Islet of Langerhans (tissue), 1 donor: ENCODE measurements at regions not wholly inside any gene's neighbourhood (a gene's known extent, or its start where the extent isn't known, plus 50 kb on each side); places are given as distances from the start of the nearest gene placed in this dataset.
"Not testable (repeated sequence)": the region's sequence is repeated elsewhere in the genome, so short reads cannot be mapped to it uniquely, and the experiment has no call there.

Source experiments
- FAIRE-seq: peaks from one replicate; lab custom pipeline; 2011; peaks lifted over from hg19 to GRCh38; lab: Jason Lieb, UNC

DNA sequence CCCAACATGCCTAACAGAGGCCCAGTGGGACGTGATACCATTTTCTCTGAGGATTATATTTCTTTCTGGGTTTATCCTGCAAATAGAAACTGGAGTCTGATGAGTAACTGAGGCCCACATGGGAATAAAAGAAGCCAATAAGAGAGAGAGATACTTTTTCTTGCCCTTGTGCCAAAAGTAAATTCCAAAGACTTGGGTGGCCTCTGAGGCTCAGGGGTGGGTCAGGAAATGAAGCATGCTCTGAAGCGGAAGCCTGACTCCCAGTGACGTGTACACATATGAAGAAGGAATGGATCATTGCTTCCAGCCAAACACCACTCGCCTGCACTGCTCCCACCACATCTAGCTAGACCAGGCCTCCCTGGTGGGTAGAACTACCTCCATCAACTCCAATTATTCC is 273.6 kb upstream of the NCKAP5 start:
- FAIRE-seq = no peak

DNA sequence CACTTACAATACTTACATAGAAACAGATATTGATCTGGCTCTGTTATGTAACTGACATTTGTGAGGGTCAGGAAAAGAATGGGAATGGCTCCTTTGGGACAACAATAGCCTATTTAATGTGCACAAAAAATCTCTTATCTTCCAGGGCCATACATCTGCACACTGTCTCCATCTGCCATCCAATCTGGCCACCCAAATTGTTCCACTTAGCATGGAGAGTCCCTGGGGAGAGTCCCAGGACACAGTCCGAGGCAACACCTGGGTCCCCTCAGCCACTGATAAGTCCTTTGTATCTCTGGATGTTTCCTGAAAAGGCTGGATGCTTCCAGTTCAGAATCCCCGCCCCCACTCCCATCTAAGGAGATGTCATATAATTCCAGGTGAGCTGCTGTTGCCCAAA is 274.2 kb upstream of the NCKAP5 start:
- no peak for FAIRE-seq

DNA sequence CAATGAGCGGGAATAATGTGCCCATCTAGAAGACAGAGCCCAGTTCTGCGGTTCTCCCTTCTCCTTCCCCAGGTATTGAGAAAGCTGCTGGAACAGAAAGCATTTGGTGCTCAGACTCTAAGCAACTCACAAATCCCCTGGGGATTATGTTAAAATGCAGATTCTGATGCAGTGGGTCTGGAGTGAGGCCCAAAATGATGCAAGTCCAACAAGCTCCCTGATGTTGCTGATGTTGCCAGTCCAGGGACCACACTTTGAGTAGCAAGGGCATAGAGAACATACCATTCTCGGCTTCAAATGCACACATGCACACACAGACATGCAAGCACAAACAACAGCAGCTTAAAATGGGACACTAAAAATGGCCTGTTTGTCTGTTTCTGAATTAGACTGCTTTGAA is 274.8 kb upstream of the NCKAP5 start:
- FAIRE-seq = no peak

DNA sequence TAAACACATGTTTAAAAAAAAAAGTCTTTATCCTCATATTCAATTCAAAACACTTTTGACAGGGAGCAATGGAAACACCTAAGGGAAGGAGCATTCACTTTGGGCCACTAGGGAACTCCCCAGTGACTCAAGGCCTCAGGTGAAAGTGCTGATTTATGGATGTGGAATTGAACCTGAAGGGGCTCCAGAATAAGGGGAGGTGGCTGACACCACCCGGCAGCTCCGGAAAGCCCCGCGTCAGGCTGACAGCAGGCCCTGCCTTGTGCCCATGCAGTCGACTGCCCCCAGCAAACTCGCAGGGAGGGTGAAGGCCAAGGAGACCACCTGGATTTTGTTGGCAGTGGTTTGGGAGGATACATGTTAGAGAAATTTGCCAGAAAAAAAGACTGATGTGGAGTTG is 275.3 kb upstream of the NCKAP5 start:
- no peak for FAIRE-seq

DNA sequence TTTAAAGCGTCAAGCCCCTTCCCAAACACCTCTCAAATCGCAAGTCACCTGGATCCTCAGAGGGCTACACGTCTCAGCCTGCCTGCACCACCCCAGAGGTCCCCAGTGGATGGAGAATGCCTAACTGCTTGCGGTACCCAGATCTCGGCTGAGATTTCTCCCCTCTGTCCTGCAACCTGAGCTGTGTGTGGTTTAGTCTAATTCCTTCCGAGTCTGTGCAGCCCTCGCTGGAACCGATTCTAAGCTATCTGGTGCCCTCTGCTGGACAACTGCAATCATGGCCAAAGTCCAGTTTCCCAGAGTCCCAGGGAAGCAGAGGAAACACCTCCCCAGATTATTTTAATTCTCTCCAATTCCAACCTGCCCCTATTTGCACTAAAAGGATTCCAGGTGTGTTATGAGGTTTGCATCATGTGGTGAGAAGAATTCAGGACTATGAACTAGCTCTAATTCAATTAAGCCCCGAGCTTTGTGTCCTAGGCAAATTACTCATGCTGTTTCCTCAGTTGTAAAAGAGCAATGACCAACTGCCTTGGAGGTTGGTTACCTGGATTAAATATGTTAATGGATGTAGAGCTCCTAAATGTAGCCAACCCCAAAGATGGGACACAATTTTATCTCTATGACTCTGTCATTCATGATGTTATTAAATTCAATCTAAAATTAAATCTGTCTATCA is 276.1 kb upstream of the NCKAP5 start:
- peak; percentile 83 for FAIRE-seq

DNA sequence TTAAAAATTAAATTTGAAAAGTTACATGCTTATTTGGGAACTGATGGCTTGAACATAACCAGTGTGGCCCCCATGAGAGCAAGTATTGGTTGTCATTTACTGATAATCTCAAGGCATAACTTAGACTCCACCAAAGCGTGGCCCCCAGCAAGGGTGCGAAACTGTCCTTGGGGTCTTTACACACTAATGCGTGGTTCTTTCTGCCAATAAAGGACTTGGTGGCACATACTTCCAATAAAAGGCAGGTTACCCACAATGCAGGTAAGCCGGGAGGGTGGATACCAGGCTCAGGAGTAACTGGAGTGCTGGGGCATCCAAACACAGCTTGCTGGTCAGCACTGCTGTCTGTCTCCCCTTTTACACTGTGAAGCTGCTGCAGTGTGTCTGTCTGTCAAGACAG is 278.2 kb upstream of the NCKAP5 start:
- no peak for FAIRE-seq

DNA sequence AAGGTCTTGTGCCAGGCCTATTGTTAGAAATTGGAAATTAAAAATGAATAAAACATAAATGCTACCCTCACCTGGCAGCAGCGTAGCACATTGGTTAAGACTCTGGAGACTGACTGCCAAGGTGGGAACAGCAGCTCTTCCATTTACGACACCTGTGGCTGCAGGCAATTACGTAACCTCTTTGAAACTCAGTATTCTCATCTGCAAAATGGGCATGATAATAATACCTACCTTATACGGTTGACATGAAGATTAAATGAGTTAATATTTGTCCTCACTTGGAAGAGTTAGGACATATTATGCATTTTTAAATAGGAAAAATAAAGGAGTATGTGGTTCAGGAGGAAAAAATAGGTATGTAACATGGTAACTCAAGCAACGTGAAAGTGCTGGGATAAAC is 279.3 kb upstream of the NCKAP5 start:
- FAIRE-seq = no peak

DNA sequence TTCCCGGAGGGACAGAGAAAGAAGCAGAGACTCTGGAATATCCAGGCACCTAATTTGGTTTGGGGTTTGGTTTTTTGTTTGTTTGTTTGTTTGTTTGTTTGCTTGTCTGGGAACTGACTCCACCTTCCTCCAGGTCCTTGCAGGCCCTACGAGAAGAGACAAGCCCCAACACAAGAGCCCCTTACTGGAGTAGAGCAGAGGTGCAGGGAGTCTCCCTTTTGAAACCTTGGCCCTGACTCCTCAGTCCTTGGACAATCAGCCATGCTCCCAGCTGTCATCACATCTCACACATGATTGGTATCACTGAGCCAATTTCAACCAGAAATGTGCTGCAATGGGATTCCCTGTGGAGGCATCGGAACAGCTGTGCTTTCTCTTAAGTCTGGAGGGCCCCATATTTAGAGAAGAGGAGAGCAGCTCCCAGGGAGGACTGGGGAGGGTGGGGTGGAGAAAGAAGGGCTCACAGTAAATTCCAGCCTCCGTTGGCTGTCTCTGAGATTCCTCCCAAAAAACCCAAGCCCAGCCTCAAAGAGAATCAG is 279.9 kb upstream of the NCKAP5 start:
- no peak for FAIRE-seq

DNA sequence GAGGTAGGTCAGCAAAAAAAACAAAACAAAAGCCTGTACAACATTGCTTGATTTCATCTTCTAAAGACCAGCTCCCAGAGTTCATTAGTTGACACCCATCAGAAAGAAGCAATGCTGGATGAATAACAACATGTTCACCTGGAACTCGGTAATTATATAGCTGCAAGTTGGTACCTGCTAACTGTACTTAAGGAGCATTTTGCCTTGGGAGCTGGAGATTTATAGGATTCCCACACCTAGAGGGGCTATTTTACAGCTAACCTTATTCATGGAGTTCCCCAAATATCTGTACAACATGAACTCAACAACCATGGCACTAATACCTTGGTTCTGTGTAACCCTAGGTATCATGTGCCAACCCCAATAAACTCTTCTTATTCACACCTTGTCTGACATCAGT is 281.1 kb upstream of the NCKAP5 start:
- no peak for FAIRE-seq

DNA sequence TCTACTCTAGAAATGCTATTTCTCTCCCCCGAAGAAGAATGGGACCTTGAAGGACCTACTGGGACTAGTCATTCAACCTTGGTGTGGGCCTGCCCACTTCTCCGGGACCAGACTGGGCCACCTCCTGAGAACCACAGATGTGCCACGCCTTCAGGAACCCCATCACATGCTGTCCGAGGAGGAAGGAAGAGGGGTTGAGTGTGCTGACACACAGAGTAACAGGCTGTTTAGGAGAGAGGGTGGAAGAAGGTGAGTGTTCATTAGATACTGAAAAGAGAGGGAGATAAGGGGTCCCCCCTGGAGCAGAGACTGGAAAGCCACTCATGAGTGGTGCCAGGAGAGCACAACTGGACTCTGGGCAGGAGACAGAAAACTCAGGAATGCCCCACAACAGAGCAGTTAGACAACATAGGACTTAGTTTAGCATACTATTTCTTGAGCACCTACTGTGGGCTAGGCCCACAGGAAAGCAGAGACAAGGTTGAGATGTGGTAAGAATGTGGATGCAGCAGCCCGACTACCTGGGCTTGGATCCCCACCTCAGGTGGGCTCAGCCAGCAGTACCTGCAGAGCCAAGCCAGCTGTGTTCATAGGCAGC is 286.4 kb upstream of the NCKAP5 start:
- no peak for FAIRE-seq

DNA sequence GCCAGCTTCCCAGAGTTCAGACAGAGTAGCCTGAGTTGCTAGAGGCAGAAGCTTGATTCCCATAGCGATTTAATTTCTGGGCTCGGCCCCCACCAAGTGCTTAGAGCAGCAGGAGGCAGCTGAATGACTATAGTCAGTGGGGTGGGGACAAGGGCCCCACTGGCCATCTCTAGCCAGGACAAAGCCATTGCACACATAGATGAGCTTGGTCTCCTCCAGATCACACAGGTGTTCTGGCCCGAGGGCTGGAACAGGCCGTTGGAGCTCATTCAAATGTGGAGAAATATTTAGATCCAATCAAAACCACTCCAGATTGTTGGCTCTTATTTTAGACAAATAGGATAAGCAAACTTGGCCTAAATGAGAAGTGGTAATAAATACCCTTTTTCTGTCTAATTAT is 287.3 kb upstream of the NCKAP5 start:
- no peak for FAIRE-seq

DNA sequence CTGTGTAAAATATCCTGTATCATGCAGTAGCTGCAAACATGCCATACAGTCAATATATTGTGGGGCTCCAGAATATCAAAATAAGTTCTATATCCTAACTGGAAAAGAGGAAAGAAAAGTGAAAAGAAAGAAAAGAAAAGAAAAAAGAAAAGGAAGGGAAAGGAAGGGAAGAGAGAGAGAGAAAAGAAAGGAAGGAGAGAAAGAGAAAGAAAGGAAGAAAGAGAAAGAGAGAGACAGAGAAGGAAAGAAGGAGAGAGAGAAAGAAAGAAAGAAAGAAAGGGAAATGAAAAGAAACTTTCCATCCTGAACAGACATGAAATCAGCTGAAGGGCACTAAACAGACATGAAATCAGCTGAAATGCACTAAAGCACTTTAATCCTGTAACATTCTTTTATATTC is 288.4 kb upstream of the NCKAP5 start:
- FAIRE-seq = no peak

DNA sequence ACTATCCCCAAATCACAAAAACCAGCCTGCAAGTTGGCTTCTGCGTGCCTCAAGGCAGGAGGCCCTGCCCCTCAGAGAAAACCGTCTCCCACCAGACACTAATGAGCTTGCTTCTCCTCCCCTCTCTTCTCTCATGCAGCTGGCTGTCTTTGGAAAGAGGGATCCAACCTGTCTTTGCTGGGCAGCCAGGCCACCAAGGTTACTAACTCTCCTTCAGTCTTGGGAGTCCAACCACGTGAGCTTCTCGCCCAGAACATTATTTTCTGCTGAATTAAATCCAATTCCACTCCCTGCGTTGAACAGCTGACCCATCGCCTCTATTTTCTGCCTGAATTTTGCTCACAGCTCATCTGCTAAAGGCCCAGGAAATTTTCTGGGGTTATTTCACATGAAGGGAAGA is 291.3 kb upstream of the NCKAP5 start:
- FAIRE-seq = no peak

DNA sequence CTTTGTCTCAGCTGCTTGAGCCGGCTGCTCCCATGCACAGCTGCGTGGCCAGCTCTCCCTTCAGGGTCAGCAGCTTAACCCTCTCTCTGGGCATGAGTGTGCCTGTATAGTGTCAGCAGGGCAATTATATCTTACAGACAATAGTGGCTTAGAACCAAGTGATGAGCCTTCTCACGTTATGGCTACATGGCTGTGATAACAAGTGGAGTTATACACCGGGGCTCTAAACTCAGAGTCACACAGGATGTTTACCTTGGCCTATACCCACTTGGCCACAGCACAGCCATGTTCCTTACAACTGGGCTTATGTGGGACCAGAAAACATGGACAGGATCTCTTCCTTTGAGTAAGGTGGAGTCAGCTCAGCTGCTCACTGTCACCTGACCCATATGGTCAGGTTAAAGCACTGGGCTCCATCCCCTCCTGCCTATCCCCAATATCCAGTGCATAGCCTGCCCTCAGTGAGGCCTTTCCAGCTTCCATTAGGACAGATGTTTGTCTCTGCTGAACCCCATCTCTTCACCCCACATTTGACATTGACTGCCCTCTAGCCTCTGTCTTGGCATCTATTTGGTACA is 294.2 kb upstream of the NCKAP5 start:
- no peak for FAIRE-seq

DNA sequence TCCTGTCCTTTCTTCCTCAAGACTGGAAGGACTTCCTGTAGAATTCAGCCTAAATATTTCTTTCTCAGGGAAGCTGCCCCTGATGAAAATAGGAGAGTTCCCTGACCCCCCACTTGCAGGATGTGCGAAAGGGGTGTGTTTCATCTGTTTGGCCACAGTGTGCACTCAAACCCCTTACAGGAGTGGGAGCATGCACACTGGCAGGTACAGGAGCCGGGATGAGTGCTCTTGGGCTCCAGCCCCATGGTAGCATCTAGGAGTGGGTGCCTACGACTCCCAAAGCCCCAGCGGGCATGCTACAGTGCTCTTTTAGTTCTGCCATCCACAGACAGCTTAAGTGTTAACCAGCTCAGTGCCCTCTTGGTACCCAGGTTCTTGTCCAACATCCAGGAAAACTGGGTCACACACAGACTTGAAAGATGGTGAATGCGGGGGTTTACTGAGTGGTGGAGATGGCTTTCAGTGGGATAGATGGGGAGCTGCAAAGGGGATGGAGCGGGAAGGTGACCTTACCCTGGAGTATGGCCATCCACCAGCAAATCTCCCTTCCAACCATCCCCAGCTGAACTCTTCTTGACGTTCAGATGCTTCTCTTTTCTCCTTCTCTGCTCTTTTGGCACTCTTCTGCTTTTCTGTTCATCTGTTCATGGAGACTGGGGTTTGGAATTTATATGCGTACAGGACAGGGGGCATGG is 295.0 kb upstream of the NCKAP5 start:
- no peak for FAIRE-seq

DNA sequence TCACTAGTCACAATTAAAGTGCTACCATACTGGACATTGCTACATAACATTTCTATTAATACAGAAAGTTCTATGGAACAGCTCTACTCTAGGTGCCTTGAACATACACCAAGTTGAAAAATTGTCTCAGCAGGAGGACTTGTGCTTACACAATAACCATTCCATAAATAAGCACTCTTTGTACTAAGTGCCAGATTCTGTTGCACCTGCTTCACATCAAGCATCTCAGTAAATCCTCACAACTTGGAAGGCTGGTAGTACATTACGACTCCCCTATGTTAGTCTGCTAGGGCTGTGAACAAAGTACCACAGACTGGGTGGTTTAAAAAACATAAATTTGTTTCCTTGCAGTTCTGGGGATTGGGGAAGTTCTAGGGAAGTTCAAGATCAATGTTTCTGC is 296.9 kb upstream of the NCKAP5 start:
- FAIRE-seq = no peak

DNA sequence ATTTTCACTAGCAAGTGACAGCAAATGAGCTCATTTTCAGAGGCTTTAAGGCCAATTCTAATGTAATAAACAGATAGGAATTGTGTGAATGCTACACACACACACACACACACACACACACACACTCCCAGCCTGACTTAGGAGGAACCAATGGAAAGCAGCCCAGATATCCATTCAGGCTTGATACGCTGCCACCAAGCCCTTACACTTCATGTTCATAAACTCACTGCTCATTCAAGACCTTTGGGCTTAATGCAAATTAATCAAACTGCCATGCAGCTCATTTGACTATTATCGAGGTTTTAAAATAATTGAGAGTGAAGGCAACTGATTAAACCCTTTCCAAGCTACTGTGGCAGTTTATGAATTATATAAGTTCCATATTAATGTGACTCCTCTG is 298.9 kb upstream of the NCKAP5 start:
- FAIRE-seq = no peak

DNA sequence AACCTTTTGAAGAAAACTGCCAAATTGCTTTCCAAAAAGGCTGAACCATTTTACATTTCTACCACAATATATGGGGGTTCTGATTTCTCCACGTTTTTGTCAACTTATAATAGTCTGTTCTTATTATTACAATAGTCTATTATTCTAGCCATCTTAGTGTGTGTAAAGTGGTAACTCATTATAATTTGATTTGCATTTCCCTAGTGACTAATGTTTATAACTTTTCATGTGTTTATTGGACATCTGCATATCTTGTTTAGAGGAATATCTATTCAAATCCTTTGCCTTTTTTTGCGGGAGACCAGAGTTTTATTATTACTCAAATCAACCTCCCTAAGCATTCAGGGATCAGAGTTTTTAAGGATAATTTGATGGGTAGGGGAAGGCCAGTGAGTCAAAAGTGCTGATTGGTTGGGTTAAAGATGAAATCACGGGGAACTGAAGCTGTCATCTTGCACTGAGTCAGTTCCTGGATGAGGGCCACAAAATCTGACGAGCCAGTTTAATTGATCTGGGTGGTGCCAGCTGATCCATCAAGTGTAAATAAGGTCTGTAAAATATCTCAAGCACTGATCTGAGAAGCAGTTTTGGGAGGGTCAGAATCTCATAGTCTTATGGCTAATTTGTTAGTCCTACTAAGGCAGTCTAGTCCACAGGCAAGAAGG is 303.4 kb upstream of the NCKAP5 start:
- FAIRE-seq = no peak

DNA sequence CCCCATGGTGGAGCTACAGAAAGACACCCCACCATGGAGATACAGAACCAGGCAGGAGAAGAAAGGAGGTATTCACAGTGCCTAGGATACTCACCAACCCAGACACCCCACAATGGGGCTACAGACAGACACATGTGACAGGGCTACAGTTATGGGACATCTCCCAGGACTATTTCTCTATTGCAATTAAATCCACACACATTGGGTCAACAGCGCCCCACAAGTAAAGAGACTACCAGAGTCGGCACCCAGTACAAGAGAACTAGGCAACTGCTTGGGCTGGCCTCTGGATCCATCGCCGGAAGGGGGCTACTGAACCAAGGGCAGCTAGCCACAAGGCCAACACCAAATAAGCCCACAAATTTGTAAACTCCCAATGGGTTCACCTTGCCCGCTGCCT is 310.1 kb upstream of the NCKAP5 start:
- no peak for FAIRE-seq

DNA sequence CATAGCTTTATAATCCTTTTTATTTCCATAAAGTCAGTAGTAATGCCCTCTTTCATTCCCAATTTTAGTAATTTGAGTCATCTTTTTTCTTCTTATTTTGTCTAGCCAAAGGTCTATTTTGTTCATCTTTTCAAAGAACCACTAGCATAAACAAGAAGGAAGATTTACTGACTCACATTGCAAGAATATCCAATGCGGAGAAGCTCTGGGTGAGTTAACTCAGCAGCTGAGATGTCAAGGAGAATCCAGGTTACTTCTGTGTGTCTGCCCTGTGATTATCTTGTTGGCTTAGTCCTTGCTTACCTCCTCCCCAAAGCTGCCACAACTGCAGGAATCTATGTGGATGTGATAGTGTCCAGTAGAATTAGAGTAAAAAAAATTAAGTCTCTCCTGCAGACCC is 311.4 kb upstream of the NCKAP5 start:
- no peak for FAIRE-seq

DNA sequence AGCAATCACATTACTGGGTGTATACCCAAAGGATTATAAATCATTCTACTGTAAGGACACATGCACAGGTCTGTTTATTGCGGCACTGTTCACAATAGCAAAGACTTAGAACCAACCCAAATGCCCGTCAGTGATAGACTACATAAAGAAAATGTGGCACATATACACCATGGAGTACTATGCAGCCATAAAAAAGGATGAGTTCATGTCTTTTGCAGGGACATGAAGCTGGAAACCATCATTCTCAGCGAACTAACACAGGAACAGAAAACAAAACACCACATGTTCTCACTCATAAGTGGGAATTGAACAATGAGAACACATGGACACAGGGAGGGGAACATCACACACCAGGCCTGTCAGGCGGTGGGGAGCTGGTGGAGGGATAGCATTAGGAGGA is 313.9 kb upstream of the NCKAP5 start:
- not testable (repeated sequence) for FAIRE-seq

DNA sequence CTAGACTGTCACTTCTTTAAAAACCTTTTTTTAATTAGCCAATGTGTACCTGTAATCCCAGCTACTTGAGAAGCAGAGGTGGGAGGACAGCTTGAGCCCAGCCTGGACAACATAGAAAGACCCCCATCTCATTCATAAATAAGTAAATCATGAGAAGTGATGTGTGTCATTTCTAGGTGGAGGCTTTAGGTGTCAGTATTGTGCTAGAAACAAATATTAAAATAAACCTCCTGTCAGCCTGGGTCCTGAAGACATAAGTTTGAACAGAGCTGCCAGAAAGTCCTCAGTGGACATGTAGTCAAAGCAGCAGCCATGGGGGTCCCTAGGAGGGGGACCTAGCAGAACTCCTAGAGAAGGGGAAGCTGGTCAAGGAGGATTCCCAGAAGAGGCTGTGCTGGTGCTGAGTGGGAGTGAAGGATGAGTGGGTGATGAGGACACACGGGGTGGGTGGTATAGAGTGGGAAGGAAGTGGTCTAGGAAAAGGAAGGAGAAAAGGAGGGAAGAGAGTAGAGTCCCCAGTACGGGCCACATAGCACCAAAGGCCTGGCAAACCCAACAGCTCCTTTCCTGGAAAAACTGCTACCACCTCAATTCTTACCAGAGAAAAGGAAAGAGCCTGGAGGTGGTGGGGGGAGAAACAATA is 316.6 kb upstream of the NCKAP5 start:
- FAIRE-seq = no peak
